ES-I3 (cell line): ENCODE measurements at regions not wholly inside any gene's neighbourhood (a gene's known extent, or its start where the extent isn't known, plus 50 kb on each side); places are given as distances from the start of the nearest gene placed in this dataset.
"Not testable (repeated sequence)": the region's sequence is repeated elsewhere in the genome, so short reads cannot be mapped to it uniquely, and the experiment has no call there.

ENCODE experiments used
- H3K36me3 ChIP-seq: 2 replicates; pipeline ENCODE4 v1.6.1; 2013; ENCODE audit warnings: mild to moderate bottlenecking, low read length, control low read depth, moderate library complexity; ENCODE audit not compliant: insufficient read depth
- H3K4me1 ChIP-seq: 2 replicates; pipeline ENCODE4 v1.6.1; 2013; ENCODE audit warnings: mild to moderate bottlenecking, control low read depth, low read length; ENCODE audit not compliant: insufficient read depth
- H3K9ac ChIP-seq: 2 replicates; pipeline ENCODE4 v1.6.1; 2013; ENCODE audit warnings: low read depth, mild to moderate bottlenecking, low read length, moderate library complexity
- H3K9me3 ChIP-seq: 2 replicates; pipeline ENCODE4 v1.6.1; 2013; ENCODE audit warnings: mild to moderate bottlenecking, low read length, moderate library complexity; ENCODE audit not compliant: control insufficient read depth, insufficient read depth

- 0 out of 2 replicates have a peak, but pooled peaks cover 3% of the 10 kb centered on the region for H3K36me3 ChIP-seq
- H3K4me1 ChIP-seq: peaks cover 12% of the 10 kb centered on the region; the same call in 1 of the 2 replicates
- no peak overlapping the region for H3K9ac ChIP-seq
- no peaks in the 10 kb centered on the region for H3K9me3 ChIP-seq
Measured at GRCh38 chr12:102691773-102692555, 211.6 kb upstream of the IGF1 start.

- Histone ChIP-seq H3K9me3 (no peaks in the 10 kb centered on the region), H3K36me3 (0 out of 2 replicates have a peak, but pooled peaks cover 3% of the 10 kb centered on the region), H3K4me1 (peaks cover 12% of the 10 kb centered on the region; the same call in 1 of the 2 replicates), H3K9ac (no peak overlapping the region)
Measured at GRCh38 chr12:102690253-102690652, 209.9 kb upstream of the IGF1 start.

- H3K9ac ChIP-seq: no peak overlapping the region
- 0 out of 2 replicates have a peak, but pooled peaks cover 3% of the 10 kb centered on the region for H3K36me3 ChIP-seq
- H3K9me3 ChIP-seq: no peaks in the 10 kb centered on the region
- peaks cover 12% of the 10 kb centered on the region; the same call in 1 of the 2 replicates for H3K4me1 ChIP-seq
Measured at GRCh38 chr12:102689701-102690100, 209.3 kb upstream of the IGF1 start.

GRCh38 chr12:102687523-102687922 is 207.2 kb upstream of the IGF1 start:
- 0 out of 2 replicates have a peak, but pooled peaks cover 3% of the 10 kb centered on the region for H3K36me3 ChIP-seq
- peaks cover 12% of the 10 kb centered on the region; the same call in 1 of the 2 replicates for H3K4me1 ChIP-seq
- H3K9me3 ChIP-seq: no peaks in the 10 kb centered on the region

GRCh38 chr12:102685841-102686240 is 205.5 kb upstream of the IGF1 start:
- Histone ChIP-seq H3K36me3 (no peaks in the 10 kb centered on the region), H3K4me1 (no peaks in the 10 kb centered on the region), H3K9me3 (no peaks in the 10 kb centered on the region), H3K9ac (no peak overlapping the region)

More at GRCh38 chr12:102687523-102687922, 207.2 kb upstream of the IGF1 start:
- H3K9ac ChIP-seq: no peak overlapping the region

GRCh38 chr12:102685172-102685571 is 204.8 kb upstream of the IGF1 start:
- Histone ChIP-seq H3K9ac (no peak overlapping the region), H3K4me1 (no peaks in the 10 kb centered on the region), H3K9me3 (no peaks in the 10 kb centered on the region), H3K36me3 (no peaks in the 10 kb centered on the region)

GRCh38 chr12:102682366-102683289 is 202.3 kb upstream of the IGF1 start:
- H3K36me3 ChIP-seq: no peaks in the 10 kb centered on the region
- no peak overlapping the region for H3K9ac ChIP-seq
- H3K9me3 ChIP-seq: no peaks in the 10 kb centered on the region
- no peaks in the 10 kb centered on the region for H3K4me1 ChIP-seq

- Histone ChIP-seq H3K9me3 (no peaks in the 10 kb centered on the region), H3K9ac (no peak overlapping the region), H3K4me1 (no peaks in the 10 kb centered on the region), H3K36me3 (no peaks in the 10 kb centered on the region)
Measured at GRCh38 chr12:102681747-102682146, 201.4 kb upstream of the IGF1 start.

GRCh38 chr12:102681309-102681708 is 200.9 kb upstream of the IGF1 start:
- H3K36me3 ChIP-seq: no peaks in the 10 kb centered on the region
- H3K9me3 ChIP-seq: no peaks in the 10 kb centered on the region
- no peaks in the 10 kb centered on the region for H3K4me1 ChIP-seq
- H3K9ac ChIP-seq: no peak overlapping the region

- no peak overlapping the region for H3K9ac ChIP-seq
- H3K9me3 ChIP-seq: no peaks in the 10 kb centered on the region
- H3K4me1 ChIP-seq: no peaks in the 10 kb centered on the region
- no peaks in the 10 kb centered on the region for H3K36me3 ChIP-seq
Measured at GRCh38 chr12:102680304-102680703, 199.9 kb upstream of the IGF1 start.

- no peaks in the 10 kb centered on the region for H3K4me1 ChIP-seq
- H3K9ac ChIP-seq: no peak overlapping the region
- H3K36me3 ChIP-seq: no peaks in the 10 kb centered on the region
- H3K9me3 ChIP-seq: no peaks in the 10 kb centered on the region; the same call in 1 of the 2 replicates
Measured at GRCh38 chr12:102676812-102677211, 196.4 kb upstream of the IGF1 start.

GRCh38 chr12:102675672-102676071 is 195.3 kb upstream of the IGF1 start:
- Histone ChIP-seq H3K36me3 (no peaks in the 10 kb centered on the region), H3K9me3 (no peaks in the 10 kb centered on the region; the same call in 1 of the 2 replicates), H3K9ac (no peak overlapping the region), H3K4me1 (no peaks in the 10 kb centered on the region)

GRCh38 chr12:102673606-102674005 is 193.2 kb upstream of the IGF1 start:
- H3K9ac ChIP-seq: no peak overlapping the region
- H3K4me1 ChIP-seq: no peaks in the 10 kb centered on the region
- no peaks in the 10 kb centered on the region for H3K36me3 ChIP-seq
- no peaks in the 10 kb centered on the region; the same call in 1 of the 2 replicates for H3K9me3 ChIP-seq

- H3K4me1 ChIP-seq, H3K36me3 ChIP-seq, H3K9me3 ChIP-seq: not testable (repeated sequence)
Measured at GRCh38 chr12:102672212-102672611, 191.8 kb upstream of the IGF1 start.

More at GRCh38 chr12:102672212-102672611, 191.8 kb upstream of the IGF1 start:
- H3K9ac ChIP-seq: not testable (repeated sequence)
